ENCODE measurements at regions not wholly inside any gene's neighbourhood (a gene's known extent, or its start where the extent isn't known, plus 50 kb on each side); places are given as distances from the start of the nearest gene placed in this dataset.

GRCh38 chr5:72698481-72698880, 118.0 kb upstream of the TNPO1 start:
- no peak for DNase-seq (ENCODE audit: low read depth)
- Histone ChIP-seq H3K27me3 (ENCODE audit: control insufficient read depth, insufficient read depth, low read length) (no peaks in the 10 kb centered on the region), H3K36me3 (ENCODE audit: control insufficient read depth, insufficient read depth, low read length) (no peaks in the 10 kb centered on the region), H3K4me3 (ENCODE audit: low read depth, low read length) (no peak overlapping the region)
- peak; percentile 77 for FAIRE-seq
- no peak for TF ChIP-seq CTCF (IDR thresholded peaks at IDR 0.05; ENCODE audit: insufficient read depth, low read length, severe bottlenecking)

- Histone ChIP-seq H3K27me3 (ENCODE audit: control insufficient read depth, insufficient read depth, low read length) (no peaks in the 10 kb centered on the region), H3K4me3 (ENCODE audit: low read depth, low read length) (no peak overlapping the region), H3K36me3 (ENCODE audit: control insufficient read depth, insufficient read depth, low read length) (no peaks in the 10 kb centered on the region)
- no peak for TF ChIP-seq CTCF (IDR thresholded peaks at IDR 0.05; ENCODE audit: insufficient read depth, low read length, severe bottlenecking)
- DNase-seq (ENCODE audit: low read depth) (no peak), FAIRE-seq (no peak)
Measured at GRCh38 chr5:72697622-72698021, 118.8 kb upstream of the TNPO1 start.

- DNase-seq (ENCODE audit: low read depth) (no peak), FAIRE-seq (no peak)
- H3K27me3 ChIP-seq (ENCODE audit: control insufficient read depth, insufficient read depth, low read length), result no peaks in the 10 kb centered on the region
- H3K36me3 ChIP-seq (ENCODE audit: control insufficient read depth, insufficient read depth, low read length), result no peaks in the 10 kb centered on the region
- no peak overlapping the region for H3K4me3 ChIP-seq (ENCODE audit: low read depth, low read length)
- no peak for TF ChIP-seq CTCF (IDR thresholded peaks at IDR 0.05; ENCODE audit: insufficient read depth, low read length, severe bottlenecking)
Measured at GRCh38 chr5:72695659-72696058, 120.8 kb upstream of the TNPO1 start.

GRCh38 chr5:72694856-72695255, 121.6 kb upstream of the TNPO1 start:
- no peaks in the 10 kb centered on the region for H3K36me3 ChIP-seq (ENCODE audit: control insufficient read depth, insufficient read depth, low read length)
- TF ChIP-seq CTCF (IDR thresholded peaks at IDR 0.05; ENCODE audit: insufficient read depth, low read length, severe bottlenecking), result no peak
- H3K4me3 ChIP-seq (ENCODE audit: low read depth, low read length), result no peak overlapping the region
- H3K27me3 ChIP-seq (ENCODE audit: control insufficient read depth, insufficient read depth, low read length), result no peaks in the 10 kb centered on the region
- FAIRE-seq (no peak), DNase-seq (ENCODE audit: low read depth) (no peak)

GRCh38 chr5:72693546-72694205, 122.8 kb upstream of the TNPO1 start:
- DNase-seq (ENCODE audit: low read depth), result no peak
- Histone ChIP-seq H3K36me3 (ENCODE audit: control insufficient read depth, insufficient read depth, low read length) (no peaks in the 10 kb centered on the region), H3K4me3 (ENCODE audit: low read depth, low read length) (no peak overlapping the region), H3K27me3 (ENCODE audit: control insufficient read depth, insufficient read depth, low read length) (no peaks in the 10 kb centered on the region)
- no peak for TF ChIP-seq CTCF (IDR thresholded peaks at IDR 0.05; ENCODE audit: insufficient read depth, low read length, severe bottlenecking)
- no peak for FAIRE-seq

Measured in bronchial epithelial cell (primary cell).